GM12873 (cell line): ENCODE measurements at regions not wholly inside any gene's neighbourhood (a gene's known extent, or its start where the extent isn't known, plus 50 kb on each side); places are given as distances from the start of the nearest gene placed in this dataset.

Source experiments
- TF ChIP-seq, protein P1 (sequence below): IDR thresholded peaks from 2 replicates; pipeline ENCODE4 v1.5.1; 2012; ENCODE audit warnings: low read depth, mild to moderate bottlenecking, moderate library complexity, low read length, control low read depth; ENCODE audit not compliant: insufficient read depth; ENCODE audit errors: missing control alignments

DNA sequence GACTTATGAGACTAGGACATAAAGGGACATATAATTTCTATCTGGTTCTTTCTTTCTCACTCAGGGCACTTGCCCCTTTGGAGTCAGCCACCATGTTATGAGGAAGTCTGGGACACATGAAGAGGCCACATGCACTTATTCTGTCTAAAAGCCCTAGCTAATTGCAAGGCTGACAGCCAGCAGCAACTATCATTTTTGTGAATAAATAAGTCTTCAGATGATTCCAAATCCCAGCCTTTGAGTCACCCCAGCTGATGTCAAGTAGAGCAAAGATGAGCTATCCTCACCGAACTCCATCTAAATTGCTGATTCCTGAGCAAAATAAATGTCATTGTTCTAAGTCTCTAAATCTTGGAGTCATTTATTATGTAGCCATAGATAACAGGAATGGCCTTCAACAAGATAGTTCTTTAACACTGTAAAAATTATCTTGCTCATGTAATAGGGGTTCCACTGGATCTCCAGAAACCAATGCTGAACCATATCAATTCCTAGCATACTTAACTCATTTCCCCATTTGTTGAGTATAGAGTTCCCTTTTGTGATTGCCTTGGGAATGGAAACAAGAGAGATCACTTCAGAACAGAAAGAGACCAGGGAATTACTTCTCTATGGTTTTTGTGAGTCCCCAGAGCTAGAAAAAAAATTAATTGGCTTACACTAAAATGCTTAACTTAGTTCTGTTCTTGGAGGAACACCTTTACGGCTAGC, 50.6 kb upstream of the FN1 start:
- TF ChIP-seq, protein P1, sequence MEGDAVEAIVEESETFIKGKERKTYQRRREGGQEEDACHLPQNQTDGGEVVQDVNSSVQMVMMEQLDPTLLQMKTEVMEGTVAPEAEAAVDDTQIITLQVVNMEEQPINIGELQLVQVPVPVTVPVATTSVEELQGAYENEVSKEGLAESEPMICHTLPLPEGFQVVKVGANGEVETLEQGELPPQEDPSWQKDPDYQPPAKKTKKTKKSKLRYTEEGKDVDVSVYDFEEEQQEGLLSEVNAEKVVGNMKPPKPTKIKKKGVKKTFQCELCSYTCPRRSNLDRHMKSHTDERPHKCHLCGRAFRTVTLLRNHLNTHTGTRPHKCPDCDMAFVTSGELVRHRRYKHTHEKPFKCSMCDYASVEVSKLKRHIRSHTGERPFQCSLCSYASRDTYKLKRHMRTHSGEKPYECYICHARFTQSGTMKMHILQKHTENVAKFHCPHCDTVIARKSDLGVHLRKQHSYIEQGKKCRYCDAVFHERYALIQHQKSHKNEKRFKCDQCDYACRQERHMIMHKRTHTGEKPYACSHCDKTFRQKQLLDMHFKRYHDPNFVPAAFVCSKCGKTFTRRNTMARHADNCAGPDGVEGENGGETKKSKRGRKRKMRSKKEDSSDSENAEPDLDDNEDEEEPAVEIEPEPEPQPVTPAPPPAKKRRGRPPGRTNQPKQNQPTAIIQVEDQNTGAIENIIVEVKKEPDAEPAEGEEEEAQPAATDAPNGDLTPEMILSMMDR = no peak
